T47D (cell line): ENCODE measurements at regions not wholly inside any gene's neighbourhood (a gene's known extent, or its start where the extent isn't known, plus 50 kb on each side); places are given as distances from the start of the nearest gene placed in this dataset.
A peak's percentile ranks its signal among the peaks of the same experiment; 100 is the strongest.
"Not testable (repeated sequence)": the region's sequence is repeated elsewhere in the genome, so short reads cannot be mapped to it uniquely, and the experiment has no call there.

Experiments used
- DNase-seq, 2 experiments: peaks; one replicate each; pipeline versions ENCODE4 v3.0.0 to v3.0.0-alpha.2; 2011 to 2012; ENCODE audit warnings: low read depth in 1 of 2, low spot score in 1 of 2
- JUND ChIP-seq: IDR thresholded peaks from 2 replicates; pipeline ENCODE4 v1.6.1; 2012; ENCODE audit warnings: low read depth
- in situ Hi-C: cut with HindIII; loops from 2 replicates; pipeline ENCODE4 v1.10.0; 2016; ENCODE audit warnings: low sequenced_read_pairs, low pct_unique_long_range_greater_than_20kb

DNA sequence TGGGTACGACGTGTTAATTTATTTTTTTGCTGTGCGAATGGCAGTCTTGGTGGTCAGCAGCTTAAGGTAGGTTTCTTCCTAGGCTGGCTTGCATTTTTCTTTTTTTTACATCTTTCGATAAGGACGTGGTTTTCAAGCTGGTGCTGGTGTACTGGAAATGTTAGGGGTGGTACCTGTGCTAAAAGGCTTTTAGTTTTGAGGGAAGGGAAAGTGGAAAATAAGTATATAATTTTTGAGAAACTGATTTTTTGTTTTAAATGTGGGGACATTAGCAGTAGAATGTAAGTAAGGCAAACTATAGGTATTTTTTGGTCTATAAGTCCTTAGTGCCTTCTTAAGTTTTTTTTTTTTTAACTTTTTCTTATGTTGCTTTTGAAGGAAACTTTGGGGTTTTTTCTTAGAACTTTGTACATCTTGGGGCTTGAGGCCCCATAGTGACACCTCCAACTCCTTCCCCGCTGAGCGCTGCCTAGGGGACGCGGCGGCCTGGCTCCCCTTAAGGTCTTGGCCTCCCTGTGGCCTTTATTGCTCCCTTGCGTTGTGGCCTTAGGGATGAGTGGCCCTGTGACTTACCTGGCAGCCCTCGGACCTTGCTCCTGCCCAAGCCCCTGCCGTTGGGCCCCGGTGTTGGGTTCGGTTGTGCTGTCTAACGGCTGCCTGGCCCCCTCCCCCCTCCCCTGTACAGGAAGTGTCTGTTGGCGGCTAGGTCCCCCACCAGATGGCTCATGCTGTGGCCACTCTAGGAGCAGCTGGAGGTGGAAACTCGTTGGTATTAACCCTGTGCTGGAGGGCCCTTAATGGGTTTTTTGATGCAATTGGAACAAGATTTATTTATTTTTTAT is 88.0 kb upstream of the RPRML start:
- peak; percentile 46; the same call in 1 of the 2 replicates for TF ChIP-seq JUND
- in situ Hi-C loops: no loop called here
- DNase-seq: peak; percentile 89 to 95

DNA sequence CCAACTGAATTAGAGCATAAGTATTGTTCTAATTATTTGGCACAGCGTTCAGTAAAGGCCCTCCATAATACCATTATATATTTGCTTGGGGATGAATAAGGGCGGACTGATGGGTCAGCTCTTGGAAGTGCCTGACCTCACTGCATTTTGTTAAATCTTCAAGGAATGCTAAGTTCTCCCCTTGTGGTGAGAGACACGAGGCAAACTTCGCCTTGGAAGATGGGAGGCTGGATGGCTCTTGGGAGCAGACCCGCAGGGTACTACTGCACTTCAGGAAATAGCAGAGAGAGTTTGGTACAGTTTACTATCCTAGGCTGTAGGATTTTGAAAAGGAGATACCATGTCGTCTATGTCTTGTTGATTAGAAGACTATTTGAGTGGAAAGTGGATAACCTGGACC is 87.0 kb upstream of the RPRML start:
- in situ Hi-C loops: no loop called here
- TF ChIP-seq JUND: no peak
- DNase-seq: no peak

GRCh38 chr17:47064684-47065083 is 85.6 kb upstream of the RPRML start:
- TF ChIP-seq JUND: no peak
- in situ Hi-C loops: no loop called here
- no peak for DNase-seq

DNA sequence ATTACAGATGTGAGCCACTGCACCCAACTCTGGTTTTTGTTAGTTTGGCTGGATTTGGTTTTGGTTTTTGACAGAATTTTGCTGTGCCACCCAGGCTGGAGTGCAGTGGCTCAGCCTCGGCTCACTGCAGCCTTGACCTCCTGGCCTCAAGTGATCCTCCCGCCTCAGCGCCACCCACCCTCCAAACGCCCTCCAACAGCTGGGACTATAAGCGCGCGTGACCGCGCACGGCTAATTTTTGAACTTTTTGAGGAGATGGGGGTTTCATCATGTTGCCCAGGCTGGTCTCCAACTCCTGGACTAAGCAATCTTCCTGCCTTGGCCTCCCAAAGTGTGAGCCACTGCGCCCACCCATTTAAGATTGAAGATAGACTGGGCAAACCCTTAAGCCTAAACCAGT is 84.4 kb upstream of the RPRML start:
- in situ Hi-C loops: no loop called here
- no peak for DNase-seq
- no peak for TF ChIP-seq JUND

DNA sequence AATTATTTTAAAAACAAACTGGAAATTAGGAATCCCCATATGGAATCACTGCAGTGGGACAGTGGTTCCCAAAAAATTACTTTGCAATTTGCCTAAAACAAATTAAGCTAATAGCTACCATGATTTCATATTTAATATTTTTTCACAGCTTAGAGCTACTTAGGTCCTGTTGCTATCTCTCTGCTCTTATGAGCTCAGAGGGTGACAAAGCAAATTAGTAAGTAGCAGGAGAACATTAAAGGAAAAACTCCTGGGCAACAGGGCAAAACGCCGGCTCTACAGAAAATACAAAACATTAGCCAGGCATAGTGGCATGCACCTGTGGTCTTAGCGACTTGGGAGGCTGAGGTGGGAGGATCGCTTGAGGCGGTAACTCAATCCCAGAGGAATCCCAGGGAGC is 83.8 kb upstream of the RPRML start:
- DNase-seq, in situ Hi-C loops: not testable (repeated sequence)

DNA sequence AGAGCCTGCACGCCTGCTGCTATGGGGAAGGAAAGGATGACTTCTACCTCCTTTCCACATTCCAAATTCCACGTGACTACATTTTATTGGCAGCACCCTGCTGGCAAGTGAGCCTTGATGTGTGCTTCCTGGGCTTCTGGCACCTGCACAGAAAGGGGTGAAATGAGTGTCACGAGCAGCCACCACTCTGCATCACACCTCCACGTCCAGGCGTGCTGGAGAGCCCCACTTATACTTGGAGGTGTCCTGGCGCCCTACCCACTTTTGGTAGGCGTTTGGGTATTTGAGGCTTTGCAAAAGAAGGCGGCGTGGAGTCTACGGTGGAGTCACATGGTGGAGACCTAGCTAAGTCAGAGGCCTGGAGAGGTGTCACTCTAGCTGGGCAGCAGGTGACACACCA is 81.0 kb upstream of the RPRML start:
- DNase-seq, in situ Hi-C loops: not testable (repeated sequence)

DNA sequence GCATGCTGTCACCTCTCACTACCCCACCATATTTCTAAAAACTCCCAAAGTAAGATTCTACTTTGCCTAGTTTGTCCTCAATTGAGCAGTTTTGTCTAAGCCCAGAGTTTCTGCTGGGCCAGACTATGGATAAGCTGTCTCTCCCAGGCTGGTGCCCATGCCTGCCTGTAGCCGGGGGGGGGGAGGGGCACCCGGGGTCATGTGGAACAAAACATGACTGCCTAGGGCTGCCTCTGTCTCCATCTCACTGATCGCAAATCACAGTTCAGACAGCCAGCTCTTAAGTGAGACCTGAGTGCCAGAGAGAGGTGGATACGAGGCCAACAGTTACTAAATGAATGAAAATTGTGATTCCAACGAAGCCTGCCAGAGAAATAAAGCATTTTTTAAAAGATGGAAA is 78.8 kb upstream of the RPRML start:
- in situ Hi-C loops: no loop called here
- TF ChIP-seq JUND: no peak
- DNase-seq: no peak

GRCh38 chr17:47057279-47057678 is 78.2 kb upstream of the RPRML start:
- DNase-seq, in situ Hi-C loops: not testable (repeated sequence)

GRCh38 chr17:47056687-47057086 is 77.6 kb upstream of the RPRML start:
- in situ Hi-C loops, DNase-seq: not testable (repeated sequence)
